ENCODE measurements at regions not wholly inside any gene's neighbourhood (a gene's known extent, or its start where the extent isn't known, plus 50 kb on each side); places are given as distances from the start of the nearest gene placed in this dataset.

GRCh38 chr9:78448960-78449673, 152.2 kb downstream of the PSAT1 start:
- Mint-ChIP-seq H3K4me1 (no peaks in the 10 kb centered on the region), H3K4me3 (no peak overlapping the region), H3K36me3 (no peaks in the 10 kb centered on the region), H3K9me3 (no peaks in the 10 kb centered on the region), H3K27ac (no peak overlapping the region), H3K27me3 (peaks cover 4% of the 10 kb centered on the region)

- H3K9me3 Mint-ChIP-seq: no peaks in the 10 kb centered on the region
- H3K4me3 Mint-ChIP-seq: no peak overlapping the region
- peaks cover 7% of the 10 kb centered on the region for H3K27me3 Mint-ChIP-seq
- no peak overlapping the region for H3K27ac Mint-ChIP-seq
- no peaks in the 10 kb centered on the region for H3K4me1 Mint-ChIP-seq
- no peaks in the 10 kb centered on the region for H3K36me3 Mint-ChIP-seq
Observed at GRCh38 chr9:78453450-78453849, 156.5 kb downstream of the PSAT1 start.

GRCh38 chr9:78462611-78463010, 165.7 kb downstream of the PSAT1 start:
- no peak overlapping the region for H3K27ac Mint-ChIP-seq
- no peaks in the 10 kb centered on the region for H3K36me3 Mint-ChIP-seq
- no peak overlapping the region for H3K4me3 Mint-ChIP-seq
- H3K9me3 Mint-ChIP-seq: peaks cover 6% of the 10 kb centered on the region
- H3K27me3 Mint-ChIP-seq: peaks cover 3% of the 10 kb centered on the region
- H3K4me1 Mint-ChIP-seq: no peaks in the 10 kb centered on the region

- Mint-ChIP-seq H3K9me3 (peaks cover 6% of the 10 kb centered on the region), H3K27ac (no peak overlapping the region), H3K4me3 (no peak overlapping the region), H3K27me3 (peaks cover 5% of the 10 kb centered on the region), H3K36me3 (no peaks in the 10 kb centered on the region), H3K4me1 (no peaks in the 10 kb centered on the region)
Observed at GRCh38 chr9:78463750-78464149, 166.8 kb downstream of the PSAT1 start.

GRCh38 chr9:78468231-78468630, 171.3 kb downstream of the PSAT1 start:
- H3K4me1 Mint-ChIP-seq: no peaks in the 10 kb centered on the region
- no peaks in the 10 kb centered on the region for H3K9me3 Mint-ChIP-seq
- no peak overlapping the region for H3K27ac Mint-ChIP-seq
- no peaks in the 10 kb centered on the region for H3K36me3 Mint-ChIP-seq
- peaks cover 9% of the 10 kb centered on the region for H3K27me3 Mint-ChIP-seq
- no peak overlapping the region for H3K4me3 Mint-ChIP-seq

GRCh38 chr9:78468974-78469576, 172.2 kb downstream of the PSAT1 start:
- H3K4me3 Mint-ChIP-seq: no peak overlapping the region
- H3K27me3 Mint-ChIP-seq: peaks cover 9% of the 10 kb centered on the region
- H3K36me3 Mint-ChIP-seq: no peaks in the 10 kb centered on the region
- no peak overlapping the region for H3K27ac Mint-ChIP-seq
- no peaks in the 10 kb centered on the region for H3K9me3 Mint-ChIP-seq
- no peaks in the 10 kb centered on the region for H3K4me1 Mint-ChIP-seq

GRCh38 chr9:78470216-78470615, 173.3 kb downstream of the PSAT1 start:
- no peaks in the 10 kb centered on the region for H3K4me1 Mint-ChIP-seq
- no peaks in the 10 kb centered on the region for H3K36me3 Mint-ChIP-seq
- H3K9me3 Mint-ChIP-seq: no peaks in the 10 kb centered on the region
- no peak overlapping the region for H3K4me3 Mint-ChIP-seq
- peaks cover 9% of the 10 kb centered on the region for H3K27me3 Mint-ChIP-seq
- H3K27ac Mint-ChIP-seq: no peak overlapping the region

- no peaks in the 10 kb centered on the region for H3K9me3 Mint-ChIP-seq
Observed at GRCh38 chr9:78470741-78471140, 173.8 kb downstream of the PSAT1 start.

GRCh38 chr9:78472111-78472510, 175.2 kb downstream of the PSAT1 start:
- Mint-ChIP-seq H3K9me3 (no peaks in the 10 kb centered on the region), H3K36me3 (no peaks in the 10 kb centered on the region), H3K27me3 (peaks cover 8% of the 10 kb centered on the region), H3K4me3 (no peak overlapping the region), H3K27ac (no peak overlapping the region), H3K4me1 (no peaks in the 10 kb centered on the region)

More at GRCh38 chr9:78470741-78471140, 173.8 kb downstream of the PSAT1 start:
- no peak overlapping the region for H3K4me3 Mint-ChIP-seq
- H3K36me3 Mint-ChIP-seq: no peaks in the 10 kb centered on the region
- H3K27ac Mint-ChIP-seq: no peak overlapping the region
- peaks cover 9% of the 10 kb centered on the region for H3K27me3 Mint-ChIP-seq
- no peaks in the 10 kb centered on the region for H3K4me1 Mint-ChIP-seq

GRCh38 chr9:78479441-78479840, 182.5 kb downstream of the PSAT1 start:
- Mint-ChIP-seq H3K4me3 (no peak overlapping the region), H3K27ac (no peak overlapping the region), H3K4me1 (no peaks in the 10 kb centered on the region), H3K9me3 (peaks cover 16% of the 10 kb centered on the region), H3K27me3 (peaks cover 4% of the 10 kb centered on the region), H3K36me3 (no peaks in the 10 kb centered on the region)

- Mint-ChIP-seq H3K27me3 (peaks cover 6% of the 10 kb centered on the region), H3K4me3 (no peak overlapping the region), H3K36me3 (no peaks in the 10 kb centered on the region), H3K27ac (no peak overlapping the region), H3K9me3 (peaks cover 13% of the 10 kb centered on the region), H3K4me1 (no peaks in the 10 kb centered on the region)
Observed at GRCh38 chr9:78486661-78487060, 189.7 kb downstream of the PSAT1 start.

GRCh38 chr9:78490231-78490630, 193.3 kb downstream of the PSAT1 start:
- peaks cover 3% of the 10 kb centered on the region for H3K27me3 Mint-ChIP-seq
- H3K27ac Mint-ChIP-seq: no peak overlapping the region
- no peaks in the 10 kb centered on the region for H3K9me3 Mint-ChIP-seq
- no peaks in the 10 kb centered on the region for H3K4me1 Mint-ChIP-seq
- no peaks in the 10 kb centered on the region for H3K36me3 Mint-ChIP-seq
- H3K4me3 Mint-ChIP-seq: no peak overlapping the region

GRCh38 chr9:78491402-78491801, 194.5 kb downstream of the PSAT1 start:
- H3K36me3 Mint-ChIP-seq: no peaks in the 10 kb centered on the region
- H3K27me3 Mint-ChIP-seq: peaks cover 2% of the 10 kb centered on the region
- no peak overlapping the region for H3K4me3 Mint-ChIP-seq
- no peaks in the 10 kb centered on the region for H3K4me1 Mint-ChIP-seq
- H3K27ac Mint-ChIP-seq: no peak overlapping the region
- no peaks in the 10 kb centered on the region for H3K9me3 Mint-ChIP-seq

GRCh38 chr9:78493166-78493742, 196.3 kb downstream of the PSAT1 start:
- H3K4me3 Mint-ChIP-seq: no peak overlapping the region
- H3K4me1 Mint-ChIP-seq: no peaks in the 10 kb centered on the region
- H3K27ac Mint-ChIP-seq: no peak overlapping the region
- H3K36me3 Mint-ChIP-seq: no peaks in the 10 kb centered on the region
- no peaks in the 10 kb centered on the region for H3K9me3 Mint-ChIP-seq
- no peaks in the 10 kb centered on the region for H3K27me3 Mint-ChIP-seq

GRCh38 chr9:78502566-78502965, 205.6 kb downstream of the PSAT1 start:
- H3K36me3 Mint-ChIP-seq: no peaks in the 10 kb centered on the region

GRCh38 chr9:78505546-78505945, 208.6 kb downstream of the PSAT1 start:
- Mint-ChIP-seq H3K4me1 (no peaks in the 10 kb centered on the region), H3K9me3 (no peaks in the 10 kb centered on the region), H3K4me3 (no peak overlapping the region), H3K27me3 (no peaks in the 10 kb centered on the region), H3K36me3 (no peaks in the 10 kb centered on the region), H3K27ac (no peak overlapping the region)

More at GRCh38 chr9:78502566-78502965, 205.6 kb downstream of the PSAT1 start:
- Mint-ChIP-seq H3K9me3 (no peaks in the 10 kb centered on the region), H3K4me3 (no peak overlapping the region), H3K27me3 (no peaks in the 10 kb centered on the region), H3K4me1 (no peaks in the 10 kb centered on the region), H3K27ac (no peak overlapping the region)

All from activated naive CD4-positive, alpha-beta T cell treated with anti-CD3 and anti-CD28 coated beads, Interleukin-2, amount 50 U/mL, for 24 hours (primary cell).